NCI-H1048 (cell line): ENCODE measurements at regions not wholly inside any gene's neighbourhood (a gene's known extent, or its start where the extent isn't known, plus 50 kb on each side); places are given as distances from the start of the nearest gene placed in this dataset.
A peak's percentile ranks its signal among the peaks of the same experiment; 100 is the strongest.
"Not testable (repeated sequence)": the region's sequence is repeated elsewhere in the genome, so short reads cannot be mapped to it uniquely, and the experiment has no call there.

Experiments
- DNase-seq: peaks from one replicate; lab custom pipeline; 2025; lab: John Stamatoyannopoulos, UW

GRCh38 chr6:158920311-158920905, 79.6 kb downstream of the RSPH3 start:
- DNase-seq, result no peak

- DNase-seq, result no peak
Measured at GRCh38 chr6:158919865-158920264, 80.1 kb downstream of the RSPH3 start.

- DNase-seq, result no peak
Measured at GRCh38 chr6:158916617-158917016, 83.4 kb downstream of the RSPH3 start.

GRCh38 chr6:158914923-158915322, 85.1 kb downstream of the RSPH3 start:
- DNase-seq, result no peak

DNA sequence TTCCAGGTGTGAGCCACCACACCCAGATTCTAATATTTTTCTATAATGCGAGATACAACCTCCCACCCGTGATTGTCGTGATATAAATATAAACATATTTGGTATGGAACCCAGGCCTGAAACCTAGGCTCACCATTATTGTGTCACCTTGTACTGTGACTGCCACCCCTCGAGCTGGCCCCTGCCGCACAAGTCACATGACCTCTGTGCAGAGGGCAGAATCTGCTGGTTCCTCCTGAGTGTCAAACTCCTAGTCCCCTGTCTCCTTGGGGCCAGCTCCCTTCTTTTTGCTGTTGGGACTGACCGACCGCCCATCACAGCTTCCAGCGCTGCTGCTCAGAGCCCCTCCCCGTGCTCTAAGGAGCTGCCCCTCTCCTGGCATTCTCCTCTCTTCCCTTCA, 86.4 kb downstream of the RSPH3 start:
- DNase-seq, result no peak

- no peak for DNase-seq
Measured at GRCh38 chr6:158912655-158913054, 87.3 kb downstream of the RSPH3 start.

- no peak for DNase-seq
Measured at GRCh38 chr6:158911746-158912480, 88.1 kb downstream of the RSPH3 start.

DNA sequence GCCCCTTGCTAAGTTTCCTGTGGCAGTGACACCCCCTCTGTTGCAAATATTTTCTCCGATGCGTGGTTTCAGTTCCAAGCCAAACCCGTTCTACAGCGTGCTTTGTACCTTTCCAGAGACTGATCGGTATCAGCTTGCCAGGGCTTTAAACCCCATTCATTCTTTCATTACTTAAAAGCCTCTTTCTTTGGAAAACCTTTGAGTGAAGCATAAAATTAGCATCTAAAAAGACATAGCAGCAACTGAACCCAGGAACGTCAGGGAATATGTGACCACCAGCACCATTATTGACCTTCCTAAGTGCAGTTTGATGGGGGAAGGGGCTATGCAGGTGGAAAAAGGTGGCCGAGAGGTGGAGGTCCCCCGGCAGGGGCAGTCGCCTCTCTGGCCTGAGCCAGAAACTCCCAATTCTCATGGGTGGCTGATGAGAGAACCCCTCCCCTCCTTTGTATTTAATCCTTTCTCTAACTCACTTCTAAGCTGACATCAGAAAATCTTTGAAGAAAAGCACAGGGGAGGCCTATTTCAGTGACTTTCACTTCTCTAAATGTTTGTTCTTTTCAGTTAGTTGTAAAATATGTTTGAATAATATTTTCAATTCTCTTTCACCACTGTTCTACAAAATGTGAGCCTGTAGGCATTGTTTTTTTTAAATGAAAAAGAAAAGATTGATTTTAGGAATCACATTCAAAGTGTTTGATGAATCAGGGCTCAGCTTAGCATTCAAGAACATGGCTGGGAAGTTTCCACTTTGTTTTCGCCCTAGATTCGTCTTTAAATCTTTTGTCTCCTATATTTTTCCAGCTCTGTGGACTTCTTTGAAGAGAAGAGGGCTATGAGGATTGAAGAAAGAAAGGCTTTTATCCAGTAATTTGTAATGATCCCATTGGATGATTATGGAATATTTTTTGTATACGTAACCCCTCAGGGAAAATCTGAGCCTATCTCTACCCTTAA, 89.2 kb downstream of the RSPH3 start:
- no peak for DNase-seq

- no peak for DNase-seq
Measured at GRCh38 chr6:158909938-158910337, 90.1 kb downstream of the RSPH3 start.

GRCh38 chr6:158908606-158909005, 89.4 kb upstream of the EZR start:
- no peak for DNase-seq

GRCh38 chr6:158907931-158908330, 88.8 kb upstream of the EZR start:
- peak; percentile 28 for DNase-seq

DNA sequence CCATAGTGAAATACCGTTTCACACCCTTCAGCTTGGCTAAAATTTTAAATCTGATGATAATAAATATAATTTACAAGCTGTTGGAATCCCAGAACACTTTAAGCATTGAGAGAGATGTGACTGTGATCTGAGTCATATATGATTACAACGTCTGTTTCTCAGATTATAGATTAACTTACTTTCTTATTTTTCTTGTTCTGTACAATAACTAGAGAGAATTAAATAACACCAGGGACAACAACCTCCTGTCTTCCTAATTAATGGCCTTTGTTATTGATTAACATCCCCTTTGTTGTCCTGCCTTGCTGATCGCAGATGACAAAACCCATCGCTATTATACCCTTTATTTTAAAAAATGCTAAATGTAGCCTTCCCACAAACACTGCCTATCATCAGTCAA, 87.8 kb upstream of the EZR start:
- DNase-seq, result no peak

GRCh38 chr6:158905277-158905676, 86.1 kb upstream of the EZR start:
- DNase-seq, result no peak

DNA sequence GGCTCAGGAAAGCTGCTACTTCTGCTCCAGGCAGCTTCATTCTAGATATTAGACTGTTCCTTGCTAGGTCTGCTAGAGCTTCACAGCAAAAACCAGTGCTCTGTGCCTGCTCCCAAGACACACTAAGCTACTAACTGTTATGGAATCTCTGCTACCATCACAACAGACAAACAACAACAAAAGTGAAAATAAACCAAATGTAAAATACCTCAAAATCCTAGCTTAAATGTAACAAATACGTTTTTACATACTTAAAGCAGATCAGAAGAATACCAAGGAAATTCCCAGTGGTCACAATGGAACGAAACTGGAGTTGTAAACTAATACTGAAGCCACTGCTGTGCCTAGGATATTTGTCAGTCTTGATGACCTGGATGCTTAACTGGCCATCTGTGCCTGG, 84.6 kb upstream of the EZR start:
- no peak for DNase-seq

GRCh38 chr6:158900663-158901312, 81.6 kb upstream of the EZR start:
- no peak for DNase-seq

DNA sequence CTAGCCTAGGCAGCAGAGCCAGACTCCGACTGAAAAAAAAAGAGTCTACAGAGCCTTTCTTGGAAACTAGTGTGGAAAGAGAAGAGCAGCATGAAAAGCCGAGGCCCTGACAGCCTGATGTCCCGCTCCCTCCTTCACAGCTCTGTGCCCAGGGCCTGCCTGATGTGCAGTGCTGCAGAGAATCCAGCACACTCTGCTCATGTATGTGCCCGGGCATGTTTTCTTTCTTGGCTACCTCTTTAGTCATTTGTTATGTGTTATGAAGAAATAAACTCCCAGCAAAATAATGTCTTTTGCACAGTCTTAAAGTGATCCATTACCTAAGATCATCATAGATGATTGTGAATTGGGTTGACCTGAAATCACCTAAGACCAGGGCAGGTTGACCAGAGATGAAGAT, 78.1 kb upstream of the EZR start:
- no peak for DNase-seq

DNA sequence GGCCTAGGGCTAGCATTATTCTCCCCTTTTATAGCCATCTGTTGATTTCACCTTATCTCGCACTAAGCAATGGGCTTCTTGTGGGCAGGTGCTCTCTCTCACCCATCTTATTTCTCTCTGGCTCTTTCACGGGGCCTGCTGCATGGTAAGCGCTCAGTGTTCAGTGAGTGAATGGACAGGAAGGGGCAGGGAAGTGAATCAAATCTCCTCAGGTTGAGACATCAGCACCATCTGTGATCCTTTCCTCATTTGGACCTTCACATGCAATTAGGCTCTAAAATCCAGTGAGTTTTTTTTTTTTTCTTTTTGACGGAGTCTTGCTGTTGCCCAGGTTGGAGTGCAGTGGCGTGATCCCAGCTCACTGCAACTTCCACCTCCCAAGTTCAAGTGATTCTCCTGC, 76.5 kb upstream of the EZR start:
- DNase-seq, result no peak

DNA sequence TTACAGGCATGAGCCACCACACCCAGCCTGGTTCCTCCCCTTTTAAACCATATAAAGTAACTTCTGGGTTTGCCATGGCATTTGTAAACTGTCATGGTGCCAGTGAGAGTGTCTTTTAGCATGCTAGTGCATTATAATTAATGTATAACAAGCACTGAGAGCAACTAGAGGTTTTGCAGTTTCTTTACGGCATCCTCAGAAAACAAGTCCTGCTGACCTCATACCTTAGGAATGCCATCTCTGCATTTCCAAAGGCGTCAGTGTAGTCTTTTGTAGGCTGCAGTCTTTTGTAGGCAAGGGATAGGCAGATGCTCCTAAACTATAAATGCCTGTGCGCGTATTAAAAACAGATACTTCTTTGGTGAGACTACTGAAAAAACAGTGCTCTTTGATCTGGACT, 75.0 kb upstream of the EZR start:
- no peak for DNase-seq

DNA sequence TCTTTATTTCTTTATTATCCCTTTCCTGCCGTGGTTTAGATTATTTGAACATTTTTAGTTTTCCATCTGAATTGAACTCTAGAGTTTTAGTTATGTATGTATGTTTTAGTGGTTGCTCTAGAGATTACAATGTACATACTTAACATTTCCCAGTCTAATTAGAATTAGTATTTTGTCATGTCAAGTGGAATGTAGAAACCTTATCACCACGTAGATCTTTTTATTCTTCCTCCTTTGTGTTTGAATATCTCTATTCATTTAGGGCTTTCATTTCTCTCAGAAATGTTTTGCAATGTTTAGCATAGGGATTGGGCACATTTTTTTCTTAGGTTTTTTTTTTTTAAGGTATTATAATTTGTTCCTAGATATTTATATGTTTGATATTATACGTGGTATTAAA, 73.1 kb upstream of the EZR start:
- DNase-seq, result no peak

DNA sequence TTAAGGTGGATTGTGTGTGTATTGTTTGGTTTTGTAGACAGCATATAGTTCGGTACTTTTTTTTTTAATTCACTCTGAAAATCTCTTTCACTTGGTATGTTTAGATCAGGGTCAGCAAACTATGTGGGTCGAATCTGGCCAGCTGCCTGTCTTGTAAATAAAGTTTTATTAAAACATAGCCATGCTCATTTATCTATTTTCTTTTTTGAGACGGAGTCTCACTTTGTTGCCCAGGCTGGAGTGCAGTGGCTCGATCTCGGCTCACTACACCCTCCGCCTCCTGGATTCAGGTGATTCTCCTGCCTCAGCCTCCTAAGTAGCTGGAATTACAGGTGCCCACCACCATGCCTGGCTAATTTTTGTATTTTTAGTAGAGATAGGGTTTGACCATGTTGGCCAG, 72.4 kb upstream of the EZR start:
- DNase-seq, result not testable (repeated sequence)

DNA sequence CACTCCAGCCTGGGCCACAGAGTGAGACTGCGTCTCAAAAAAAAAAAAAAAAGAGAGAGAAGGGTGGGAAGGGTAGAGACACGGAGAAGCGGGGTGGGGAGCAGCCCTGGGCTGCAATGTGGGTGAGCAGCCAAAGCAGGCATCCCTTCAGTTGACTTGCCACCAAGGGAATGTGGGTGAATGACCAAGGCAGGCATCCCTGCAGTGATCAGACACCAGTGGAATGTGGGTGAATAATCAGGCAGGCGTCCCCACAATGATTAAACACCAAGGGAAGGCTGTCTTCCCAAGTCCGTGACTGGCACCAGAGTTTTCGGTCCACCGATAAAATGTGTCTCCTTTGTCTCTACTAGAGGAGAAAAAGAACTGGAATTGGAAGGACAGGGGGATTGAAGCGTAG, 69.0 kb upstream of the EZR start:
- DNase-seq, result not testable (repeated sequence)

DNA sequence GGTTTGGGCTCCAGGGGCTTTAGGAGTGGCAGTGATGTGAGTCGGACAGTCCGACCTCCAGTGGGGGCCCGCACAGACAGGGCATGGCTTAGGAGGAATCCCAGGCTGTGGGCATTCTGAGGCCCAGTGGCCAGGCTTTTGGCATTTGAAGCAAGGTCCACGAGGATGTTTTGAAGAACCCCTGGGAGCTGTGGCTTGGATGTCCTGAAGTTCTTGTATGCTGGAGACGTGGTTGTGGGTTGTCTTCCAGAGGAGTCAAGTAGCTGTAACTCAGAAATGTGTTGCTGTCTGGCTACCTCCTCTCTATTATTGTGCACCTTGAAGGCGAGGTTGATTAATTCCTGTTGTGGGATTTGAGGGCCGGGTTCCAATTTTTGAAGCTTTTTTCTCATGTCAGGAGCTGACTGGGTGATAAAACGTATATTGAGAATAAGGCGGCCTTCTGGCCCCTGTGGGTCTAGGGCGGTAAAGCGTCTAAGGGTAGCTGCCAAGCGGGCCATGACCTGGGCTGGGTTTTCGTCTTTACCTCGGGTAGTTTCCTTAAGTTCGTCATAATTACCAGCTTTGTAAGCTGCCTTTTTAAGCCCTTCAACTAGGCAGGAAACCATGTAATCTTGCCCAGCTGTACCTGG, 67.3 kb upstream of the EZR start:
- DNase-seq, result not testable (repeated sequence)
